Chondrocyte (in vitro differentiated cells): ENCODE measurements at regions not wholly inside any gene's neighbourhood (a gene's known extent, or its start where the extent isn't known, plus 50 kb on each side); places are given as distances from the start of the nearest gene placed in this dataset.

Experiments used
- DNase-seq: peaks from one replicate; pipeline ENCODE4 v3.0.0; 2021; ENCODE audit warnings: mixed read lengths, low spot score
- H3K27ac Mint-ChIP-seq: one replicate; pipeline ENCODE4 v1.8.0; 2021; ENCODE audit warnings: mild to moderate bottlenecking, moderate library complexity, mixed read lengths; ENCODE audit not compliant: unreplicated experiment
- H3K27me3 Mint-ChIP-seq: 2 replicates; pipeline ENCODE4 v1.8.0; 2021; ENCODE audit warnings: low read depth, mixed read lengths
- H3K36me3 Mint-ChIP-seq: 2 replicates; pipeline ENCODE4 v1.8.0; 2021; ENCODE audit warnings: low read depth, mixed read lengths
- H3K4me1 Mint-ChIP-seq: 2 replicates; pipeline ENCODE4 v1.8.0; 2021; ENCODE audit warnings: low read depth, mild to moderate bottlenecking, mixed read lengths
- H3K4me3 Mint-ChIP-seq: one replicate; pipeline ENCODE4 v1.8.0; 2021; ENCODE audit warnings: mild to moderate bottlenecking, moderate library complexity, mixed read lengths; ENCODE audit not compliant: unreplicated experiment
- H3K9me3 Mint-ChIP-seq: 2 replicates; pipeline ENCODE4 v1.8.0; 2021; ENCODE audit warnings: low read depth, mixed read lengths
- TF ChIP-seq, protein P1 (sequence below): fragments of 200-600 bp; sonication (generic); IDR thresholded peaks from 2 replicates; pipeline ENCODE4 v1.5.0; 2021; ENCODE audit warnings: antibody characterized with exemption, mild to moderate bottlenecking, moderate library complexity

DNA sequence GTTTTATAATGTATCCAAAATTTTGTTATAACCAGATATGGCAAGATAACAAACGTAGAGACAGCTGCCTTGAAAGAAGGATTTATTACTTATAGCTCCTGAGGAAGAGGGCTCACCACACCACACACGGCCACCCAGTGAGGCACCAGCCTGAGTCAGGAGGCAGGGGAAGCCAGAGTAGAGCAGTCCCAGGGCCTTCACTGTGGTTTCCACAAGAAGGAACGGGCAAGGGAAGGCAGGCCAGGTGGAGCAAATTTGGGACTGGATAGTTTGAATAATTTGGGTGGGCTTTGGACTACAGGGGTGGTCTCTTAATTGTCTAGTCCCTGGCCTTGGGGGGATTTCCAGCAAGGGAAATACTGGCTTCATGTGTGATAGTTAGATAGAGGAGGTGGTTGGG, 72.5 kb downstream of the RRAGC start:
- peaks cover 22% of the 10 kb centered on the region for H3K4me1 Mint-ChIP-seq
- H3K27ac Mint-ChIP-seq = no peak overlapping the region
- H3K4me3 Mint-ChIP-seq = no peak overlapping the region
- TF ChIP-seq, protein P1, sequence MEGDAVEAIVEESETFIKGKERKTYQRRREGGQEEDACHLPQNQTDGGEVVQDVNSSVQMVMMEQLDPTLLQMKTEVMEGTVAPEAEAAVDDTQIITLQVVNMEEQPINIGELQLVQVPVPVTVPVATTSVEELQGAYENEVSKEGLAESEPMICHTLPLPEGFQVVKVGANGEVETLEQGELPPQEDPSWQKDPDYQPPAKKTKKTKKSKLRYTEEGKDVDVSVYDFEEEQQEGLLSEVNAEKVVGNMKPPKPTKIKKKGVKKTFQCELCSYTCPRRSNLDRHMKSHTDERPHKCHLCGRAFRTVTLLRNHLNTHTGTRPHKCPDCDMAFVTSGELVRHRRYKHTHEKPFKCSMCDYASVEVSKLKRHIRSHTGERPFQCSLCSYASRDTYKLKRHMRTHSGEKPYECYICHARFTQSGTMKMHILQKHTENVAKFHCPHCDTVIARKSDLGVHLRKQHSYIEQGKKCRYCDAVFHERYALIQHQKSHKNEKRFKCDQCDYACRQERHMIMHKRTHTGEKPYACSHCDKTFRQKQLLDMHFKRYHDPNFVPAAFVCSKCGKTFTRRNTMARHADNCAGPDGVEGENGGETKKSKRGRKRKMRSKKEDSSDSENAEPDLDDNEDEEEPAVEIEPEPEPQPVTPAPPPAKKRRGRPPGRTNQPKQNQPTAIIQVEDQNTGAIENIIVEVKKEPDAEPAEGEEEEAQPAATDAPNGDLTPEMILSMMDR = no peak
- H3K36me3 Mint-ChIP-seq = no peaks in the 10 kb centered on the region
- no peaks in the 10 kb centered on the region for H3K9me3 Mint-ChIP-seq
- DNase-seq = no peak
- H3K27me3 Mint-ChIP-seq = peaks cover 41% of the 10 kb centered on the region

DNA sequence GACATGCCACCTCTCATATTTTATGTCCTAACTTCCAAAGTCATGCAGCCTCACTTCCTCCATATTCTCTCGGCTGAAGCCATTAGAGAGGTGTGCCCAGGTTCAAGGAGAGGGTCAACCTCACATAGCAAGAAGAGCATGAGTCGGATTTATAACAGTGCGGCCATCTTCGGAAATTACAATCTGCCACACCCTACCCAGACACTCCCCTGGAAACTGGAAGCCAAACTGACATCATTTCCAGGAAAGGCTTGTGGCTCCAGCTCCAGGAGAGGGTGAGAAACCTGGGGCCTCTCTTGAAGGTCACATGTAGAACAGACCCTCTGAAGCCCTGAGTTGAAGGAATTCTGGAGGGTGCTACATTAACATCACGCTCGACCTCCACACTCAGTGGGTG, 73.5 kb downstream of the RRAGC start:
- peaks cover 42% of the 10 kb centered on the region for H3K27me3 Mint-ChIP-seq

DNA sequence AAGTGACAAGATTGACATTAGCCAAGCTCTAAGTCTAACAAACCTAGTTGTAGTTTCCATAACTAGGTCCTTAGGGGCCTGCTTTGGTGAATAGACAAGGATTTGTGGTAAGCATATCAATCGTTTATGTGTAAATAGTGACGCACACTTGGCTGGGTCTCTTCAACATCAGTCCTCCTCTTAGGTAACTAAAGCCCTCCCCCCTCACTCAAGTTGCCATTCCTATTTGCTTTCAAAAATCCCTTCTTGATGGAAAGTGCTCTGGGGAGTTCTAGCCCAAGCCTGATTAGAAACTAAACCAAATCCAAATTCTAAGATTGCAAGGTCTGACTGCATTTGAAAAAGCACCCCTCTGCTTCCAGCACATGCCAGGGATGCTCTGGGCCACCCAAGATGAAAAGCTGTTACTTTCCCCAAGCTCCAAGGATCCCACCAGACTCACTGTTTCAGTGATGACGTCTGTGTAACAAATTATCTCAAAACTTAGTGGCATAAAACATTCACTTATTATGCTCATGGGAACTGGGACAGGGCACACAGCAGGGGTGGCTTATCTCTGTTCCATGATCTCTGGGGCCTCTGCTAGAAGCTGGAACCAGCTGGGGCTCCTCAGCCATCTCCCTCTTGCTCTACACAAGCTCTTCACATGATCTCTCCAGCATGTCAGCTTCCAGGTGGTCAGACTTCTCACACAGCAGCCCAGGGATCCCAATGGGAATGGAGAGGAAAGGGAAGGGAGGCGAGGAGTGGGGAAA, 74.1 kb downstream of the RRAGC start:
- H3K27ac Mint-ChIP-seq = no peak overlapping the region
- no peak for DNase-seq
- TF ChIP-seq, protein P1 = no peak
- no peaks in the 10 kb centered on the region for H3K36me3 Mint-ChIP-seq
- peaks cover 22% of the 10 kb centered on the region for H3K4me1 Mint-ChIP-seq
- peaks cover 39% of the 10 kb centered on the region for H3K27me3 Mint-ChIP-seq
- H3K4me3 Mint-ChIP-seq = no peak overlapping the region
- H3K9me3 Mint-ChIP-seq = no peaks in the 10 kb centered on the region

More for the DNA sequence above, 73.5 kb downstream of the RRAGC start:
- DNase-seq = no peak
- TF ChIP-seq, protein P1 = no peak
- no peaks in the 10 kb centered on the region for H3K9me3 Mint-ChIP-seq
- no peaks in the 10 kb centered on the region for H3K36me3 Mint-ChIP-seq
- peaks cover 22% of the 10 kb centered on the region for H3K4me1 Mint-ChIP-seq
- no peak overlapping the region for H3K27ac Mint-ChIP-seq
- H3K4me3 Mint-ChIP-seq = no peak overlapping the region

DNA sequence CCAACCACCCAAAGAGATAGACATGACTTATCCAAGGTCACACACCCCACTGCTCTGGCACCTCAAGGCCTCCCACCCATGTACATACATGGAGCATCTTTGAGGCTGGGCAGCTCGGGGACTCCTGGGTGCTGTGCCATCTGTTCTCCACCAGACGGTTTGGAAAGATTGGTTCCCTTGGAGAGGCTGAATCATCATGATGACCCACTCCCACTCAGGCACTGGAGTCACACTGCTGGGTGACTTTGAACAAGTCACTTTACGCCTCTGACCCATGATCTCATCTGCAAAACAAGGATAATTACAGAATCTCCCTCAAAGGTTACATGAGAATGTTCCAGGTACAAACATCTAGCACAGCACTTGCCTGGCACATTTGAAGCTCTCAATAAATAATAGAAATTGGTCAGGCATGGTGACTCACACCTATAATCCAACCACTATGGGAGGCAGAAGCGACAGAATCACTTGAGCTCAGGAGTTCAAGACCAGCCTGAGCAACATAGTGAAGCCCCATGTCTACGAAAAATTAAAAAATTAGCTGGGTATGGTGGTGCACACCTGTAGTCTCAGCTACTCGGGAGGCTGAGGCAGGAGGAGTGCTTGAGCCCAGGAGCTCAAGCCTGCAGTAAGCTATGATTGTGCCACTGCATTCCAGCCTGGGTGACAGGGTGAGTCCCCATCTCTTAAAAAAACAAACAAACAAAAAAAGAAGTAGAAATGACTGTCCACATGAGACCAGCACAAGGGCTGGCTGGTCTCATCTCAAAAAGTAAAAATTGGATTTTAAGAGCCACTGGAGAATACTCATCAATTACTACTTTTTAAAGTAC, 74.9 kb downstream of the RRAGC start:
- H3K36me3 Mint-ChIP-seq = no peaks in the 10 kb centered on the region
- no peak for DNase-seq
- TF ChIP-seq, protein P1 = no peak
- no peak overlapping the region for H3K27ac Mint-ChIP-seq
- H3K4me3 Mint-ChIP-seq = no peak overlapping the region
- peaks cover 37% of the 10 kb centered on the region for H3K27me3 Mint-ChIP-seq
- peaks cover 18% of the 10 kb centered on the region for H3K4me1 Mint-ChIP-seq
- no peaks in the 10 kb centered on the region for H3K9me3 Mint-ChIP-seq

DNA sequence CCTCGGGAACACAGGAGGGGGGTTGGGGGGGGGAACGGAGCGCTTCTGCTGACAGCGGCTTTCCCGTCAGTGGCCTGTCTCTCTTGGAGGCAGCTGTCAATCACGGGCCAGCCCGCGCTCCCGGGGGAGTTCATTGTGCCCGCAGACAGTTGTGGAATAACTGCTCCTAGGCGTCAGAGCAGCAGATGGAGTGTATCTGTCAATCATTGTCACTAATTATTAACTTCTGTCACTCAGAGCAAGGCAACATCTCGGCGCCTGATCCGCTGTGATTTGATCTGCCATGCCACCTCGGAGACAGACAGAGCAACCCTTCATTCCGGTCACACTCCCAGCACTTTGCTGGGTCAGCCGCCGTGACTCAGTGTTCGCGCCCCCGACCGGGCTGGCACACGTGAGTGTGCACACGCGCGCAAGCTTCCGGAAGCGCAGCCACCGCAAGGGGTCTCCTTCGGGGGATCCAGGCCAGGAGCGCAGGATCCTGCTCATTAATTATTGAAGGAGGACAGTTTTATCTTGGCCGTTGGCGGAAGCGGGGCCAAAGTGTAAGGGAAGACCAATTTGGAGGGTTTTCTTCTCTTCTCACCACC, 75.8 kb downstream of the RRAGC start:
- Mint-ChIP-seq H3K4me1 (peaks cover 10% of the 10 kb centered on the region), H3K27ac (no peak overlapping the region), H3K36me3 (no peaks in the 10 kb centered on the region), H3K9me3 (no peaks in the 10 kb centered on the region), H3K4me3 (peak overlapping the region; percentile 57), H3K27me3 (peaks cover 34% of the 10 kb centered on the region)
- no peak for DNase-seq
- TF ChIP-seq, protein P1 = peak; percentile 11
